HG02852 (cell line): ENCODE measurements at regions not wholly inside any gene's neighbourhood (a gene's known extent, or its start where the extent isn't known, plus 50 kb on each side); places are given as distances from the start of the nearest gene placed in this dataset.

Experiments
- ATAC-seq: cut with Tn5 transposase; IDR thresholded peaks from one replicate; pipeline ENCODE4 v1.9.1; 2021; ENCODE audit warnings: mild to moderate bottlenecking, moderate library complexity; ENCODE audit not compliant: unreplicated experiment

DNA sequence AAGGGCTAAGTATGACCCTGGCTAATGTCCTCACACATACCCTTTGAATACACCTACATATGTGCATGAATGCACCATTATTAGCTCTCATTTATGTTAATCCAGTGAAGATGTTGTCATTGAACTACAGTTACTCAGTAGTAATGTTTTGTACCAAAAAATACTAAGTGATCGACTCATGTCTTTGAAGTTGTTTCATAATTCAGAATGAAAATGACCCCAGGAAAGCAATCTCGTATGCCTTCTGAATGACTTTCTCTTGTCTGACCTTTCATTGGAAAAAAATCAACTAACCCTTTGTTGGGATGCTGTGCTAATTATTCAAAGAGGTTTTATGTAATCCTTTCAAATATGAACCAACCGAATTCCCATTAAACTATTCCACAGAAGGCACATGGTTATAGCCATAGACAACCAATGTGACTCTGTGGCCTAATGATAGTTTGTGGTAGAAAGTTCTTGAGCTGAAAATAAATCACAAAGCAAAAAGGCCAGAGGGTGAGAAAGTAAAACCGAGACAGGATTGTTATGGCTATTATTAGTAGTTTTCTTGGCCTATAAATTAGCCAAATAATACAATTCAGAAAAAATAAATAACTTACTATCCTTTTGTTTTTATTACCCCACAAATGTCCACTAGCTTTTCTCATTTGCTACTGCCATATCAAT, 86.8 kb upstream of the STARD13 start:
- ATAC-seq = no peak

DNA sequence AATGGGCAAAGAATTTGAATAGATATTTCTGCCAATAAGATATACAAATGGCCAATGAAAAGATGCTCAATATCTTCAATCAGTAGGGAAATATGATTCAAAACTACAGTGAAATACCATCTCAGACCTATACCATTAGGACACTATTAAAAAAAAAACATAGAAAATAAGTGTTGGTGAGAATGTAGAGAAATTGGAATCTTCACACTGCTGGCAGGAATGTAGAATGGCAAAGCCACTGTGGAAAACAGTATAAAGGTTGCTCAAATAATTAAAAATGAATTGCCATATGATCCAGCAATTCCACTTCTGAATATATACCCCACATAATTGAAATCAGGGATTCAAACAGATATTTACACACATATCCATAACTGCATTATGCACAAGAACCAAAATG, 88.1 kb upstream of the STARD13 start:
- no peak for ATAC-seq

DNA sequence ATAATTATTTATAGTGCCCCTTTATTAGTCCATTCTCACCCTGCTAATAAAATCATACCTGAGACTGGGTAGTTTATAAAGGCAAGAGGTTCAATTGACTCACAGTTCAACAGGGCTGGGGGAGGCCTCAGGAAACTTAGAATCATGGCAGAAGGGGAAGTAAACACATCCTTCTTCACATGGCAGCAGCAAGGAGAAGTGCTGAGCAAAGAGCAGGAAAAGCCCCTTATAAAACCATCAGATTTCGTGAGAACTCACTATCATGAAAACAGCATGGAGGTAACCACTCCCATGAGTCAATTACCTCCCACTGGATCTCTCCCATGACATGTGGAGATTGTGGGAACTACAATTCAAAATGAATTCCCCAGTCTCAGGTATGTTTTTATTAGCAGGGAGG, 89.9 kb upstream of the STARD13 start:
- ATAC-seq = no peak

DNA sequence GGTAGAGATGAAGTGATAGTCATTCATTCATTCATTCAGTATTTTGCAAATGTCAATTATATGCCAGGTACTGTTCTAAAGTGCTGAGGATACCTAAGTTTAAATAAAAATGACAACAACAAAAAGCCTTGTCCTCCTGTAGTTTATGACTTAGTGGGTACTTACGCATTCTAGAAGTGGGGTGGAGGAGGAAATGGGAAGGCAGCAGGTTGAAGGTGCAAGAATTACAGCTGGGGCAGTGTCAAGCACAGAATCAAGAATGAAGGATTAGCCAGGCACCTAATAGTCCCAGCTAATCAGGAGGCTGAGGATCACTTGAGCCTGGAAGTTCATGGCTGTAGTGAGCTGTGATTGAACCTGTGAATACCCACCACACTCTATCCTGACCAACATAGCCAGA, 90.7 kb upstream of the STARD13 start:
- no peak for ATAC-seq

DNA sequence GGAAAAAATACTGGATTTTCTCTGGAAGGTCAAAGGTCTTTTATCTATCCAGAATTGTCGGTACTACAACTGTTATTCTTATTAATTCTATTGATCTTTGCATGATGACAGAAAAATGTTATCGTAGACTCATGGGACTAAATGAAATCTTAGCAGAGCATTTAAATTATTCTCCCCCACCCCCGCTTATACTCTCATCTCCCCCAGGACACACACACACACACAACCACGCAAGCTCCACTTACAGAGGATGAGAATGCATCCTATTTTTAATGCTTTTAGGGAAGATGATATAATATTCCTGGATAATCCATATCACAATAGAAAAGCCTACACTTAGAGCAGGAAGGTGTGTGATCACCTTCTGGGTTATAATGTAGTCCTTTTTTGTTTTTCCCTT, 91.9 kb upstream of the STARD13 start:
- no peak for ATAC-seq

DNA sequence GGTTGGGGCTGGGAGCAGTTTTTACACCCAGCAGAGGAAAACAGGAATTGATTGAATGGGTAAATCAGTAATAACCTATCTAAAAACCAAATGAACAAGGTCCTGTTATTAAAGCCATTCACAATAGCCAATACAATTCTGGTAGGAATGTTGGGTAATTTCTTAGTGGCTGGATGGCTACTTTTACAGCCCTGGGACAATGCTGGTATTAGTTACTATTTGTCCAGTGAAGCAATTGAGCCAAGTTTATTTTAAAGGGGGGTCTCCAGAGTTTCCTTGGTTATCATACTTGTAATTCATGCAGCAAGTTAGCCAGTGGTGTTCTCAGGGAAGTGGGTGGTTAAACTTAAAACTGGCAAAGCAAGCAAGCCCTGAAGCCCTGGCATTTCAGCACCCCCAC, 92.3 kb upstream of the STARD13 start:
- ATAC-seq = no peak

DNA sequence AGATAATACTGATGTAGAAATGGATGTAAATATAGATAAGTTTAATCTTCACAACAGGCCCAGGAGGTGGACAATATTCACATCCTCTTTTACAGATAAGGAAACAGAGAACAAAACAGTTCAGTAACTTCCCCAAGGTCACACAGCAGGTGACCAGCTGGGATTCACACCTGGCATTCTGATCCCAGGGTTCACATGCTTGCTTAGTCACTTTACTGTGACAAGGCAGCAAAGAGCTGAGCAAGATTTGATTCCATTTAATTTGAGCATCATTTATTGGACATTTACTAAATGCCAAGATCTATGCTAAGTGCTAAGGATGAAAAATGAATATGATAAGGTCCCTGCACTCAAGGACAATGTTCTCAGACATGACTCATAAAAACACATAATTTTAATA, 94.1 kb upstream of the STARD13 start:
- no peak for ATAC-seq

DNA sequence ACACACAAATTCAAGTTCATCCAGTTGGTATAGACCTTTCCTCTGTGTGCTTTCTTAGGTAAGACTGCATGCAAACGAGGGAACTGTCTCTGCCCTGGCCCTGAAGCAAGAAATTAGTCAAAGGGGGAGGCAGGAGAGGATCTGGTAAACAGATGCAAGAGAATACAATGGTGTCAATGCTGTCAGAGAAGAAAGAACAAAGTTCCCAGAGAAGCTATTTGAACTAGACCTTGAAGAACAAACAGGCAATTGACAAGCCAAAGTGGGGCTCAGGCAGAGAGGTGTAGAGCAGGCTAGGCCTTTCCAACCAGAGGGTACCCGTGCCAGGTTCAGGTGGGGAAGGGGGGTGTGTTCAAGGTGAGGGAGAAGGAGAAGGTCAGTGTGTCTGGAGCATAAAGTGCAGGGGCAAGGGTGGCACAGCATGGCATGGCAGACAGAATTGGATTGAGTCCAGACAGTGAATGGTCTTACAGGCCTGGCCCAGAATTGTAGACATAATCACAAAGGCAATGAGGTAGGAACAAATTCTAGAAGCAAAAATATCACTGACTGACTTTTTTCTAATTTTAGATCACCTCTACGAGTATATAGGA, 95.0 kb upstream of the STARD13 start:
- ATAC-seq = no peak

DNA sequence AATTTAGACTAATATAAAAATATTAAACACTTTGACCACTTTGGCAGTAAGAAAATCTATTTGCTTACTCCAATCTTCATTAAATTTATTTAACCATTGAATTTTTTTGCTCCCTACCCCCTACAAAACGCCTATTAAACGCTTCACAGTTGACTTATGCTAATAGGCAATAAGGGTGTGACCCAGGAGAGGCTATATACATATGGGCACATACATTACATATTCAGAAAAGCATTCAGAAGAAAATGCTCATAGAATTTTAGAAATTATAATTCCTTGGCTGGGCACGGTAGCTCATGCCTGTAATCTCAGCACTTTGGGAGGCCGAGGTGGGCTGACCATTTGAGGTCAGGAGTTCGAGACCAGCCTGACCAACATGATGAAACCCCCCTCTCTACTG, 95.6 kb upstream of the STARD13 start:
- ATAC-seq = no peak

DNA sequence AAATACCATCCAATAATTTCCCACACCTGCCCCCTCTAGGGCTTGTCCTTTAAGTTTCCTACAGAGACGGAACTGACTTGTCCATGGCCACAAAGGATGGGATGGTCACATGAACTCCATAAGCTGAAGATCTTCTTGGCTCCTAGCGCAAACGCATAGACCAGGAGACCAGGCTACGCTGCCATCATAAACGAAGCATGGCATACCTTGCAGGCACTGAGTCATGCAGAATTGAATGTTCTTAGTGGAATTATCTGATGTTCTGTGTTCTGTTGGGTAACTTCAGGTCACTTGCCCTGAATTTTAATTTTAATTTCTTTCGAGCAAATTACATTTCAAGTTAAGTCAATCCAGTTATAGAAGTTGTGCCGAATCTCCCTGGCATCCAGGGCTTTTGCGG, 96.4 kb upstream of the STARD13 start:
- ATAC-seq = no peak

DNA sequence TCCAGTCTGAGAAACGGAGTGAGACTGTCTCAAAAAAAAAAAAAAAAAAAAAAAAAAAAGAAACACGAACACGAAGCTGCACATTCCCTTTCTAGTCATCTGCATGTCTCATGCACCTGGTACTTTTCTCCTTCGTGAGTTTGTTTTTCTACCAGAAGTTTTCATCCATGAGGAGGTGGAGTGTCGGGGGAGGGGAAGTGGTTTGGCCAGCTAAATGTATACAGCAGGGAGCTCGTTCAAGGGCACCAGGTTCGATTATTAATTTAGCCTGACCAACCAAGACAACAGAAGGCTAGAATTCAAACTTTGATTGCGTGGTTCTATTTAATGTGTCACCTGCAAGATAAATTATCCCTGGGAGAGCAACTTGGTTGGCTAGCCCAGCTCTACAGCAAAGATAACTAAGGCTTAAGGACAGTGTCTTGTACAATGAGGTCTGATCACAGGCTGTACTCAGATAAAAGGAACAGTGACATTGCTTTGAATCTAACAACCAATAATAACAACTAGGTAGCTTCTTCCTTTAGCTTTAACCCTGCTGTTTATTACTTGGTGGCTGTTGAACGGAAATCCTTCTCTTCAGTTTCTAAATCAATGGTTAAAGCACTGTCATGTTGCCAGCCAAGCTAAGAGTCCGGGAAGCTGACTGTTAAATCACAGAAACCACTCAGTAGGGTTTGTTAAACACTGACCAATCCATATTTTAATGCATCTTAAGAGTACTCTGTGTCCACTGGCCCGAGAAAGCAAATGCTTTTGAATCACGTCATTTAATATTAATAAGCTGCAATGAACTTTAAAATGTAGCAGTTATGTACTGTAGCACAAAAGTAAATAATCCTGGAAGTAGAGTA, 98.4 kb upstream of the STARD13 start:
- no peak for ATAC-seq

DNA sequence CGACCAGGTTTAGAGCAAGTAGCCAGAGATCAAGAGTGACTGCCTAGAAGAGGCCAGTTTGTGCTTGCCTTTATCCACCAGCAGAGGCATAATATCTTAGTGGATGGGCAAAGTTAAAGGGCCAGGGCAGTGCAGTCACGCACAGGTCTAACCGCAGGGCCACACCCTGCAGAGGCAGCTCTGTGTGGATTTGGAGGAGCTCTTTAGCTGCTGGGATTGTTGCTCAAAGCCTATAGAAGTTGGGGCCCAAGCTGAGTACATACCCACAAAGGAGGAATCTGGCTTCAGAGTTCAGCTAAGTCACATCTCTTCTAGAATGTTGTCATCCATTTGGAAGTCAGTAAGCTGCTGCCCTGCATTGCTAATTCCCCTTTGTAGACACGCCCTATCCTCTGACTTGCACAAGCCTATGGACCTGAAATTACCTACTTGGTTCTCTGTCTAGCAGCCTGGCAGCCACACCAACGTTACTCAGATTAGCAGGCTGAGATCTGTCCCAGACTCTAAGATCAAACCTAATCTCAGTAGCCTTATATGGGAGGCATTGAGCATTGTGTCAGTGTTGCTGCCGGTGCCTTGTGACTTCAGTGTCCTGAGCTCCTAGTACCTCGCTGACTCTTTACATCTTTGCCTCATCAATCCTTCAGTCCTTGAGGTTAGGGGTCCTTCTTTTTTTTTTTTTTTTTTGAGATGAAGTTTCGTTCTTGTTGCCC, 102.9 kb upstream of the STARD13 start:
- ATAC-seq = no peak

DNA sequence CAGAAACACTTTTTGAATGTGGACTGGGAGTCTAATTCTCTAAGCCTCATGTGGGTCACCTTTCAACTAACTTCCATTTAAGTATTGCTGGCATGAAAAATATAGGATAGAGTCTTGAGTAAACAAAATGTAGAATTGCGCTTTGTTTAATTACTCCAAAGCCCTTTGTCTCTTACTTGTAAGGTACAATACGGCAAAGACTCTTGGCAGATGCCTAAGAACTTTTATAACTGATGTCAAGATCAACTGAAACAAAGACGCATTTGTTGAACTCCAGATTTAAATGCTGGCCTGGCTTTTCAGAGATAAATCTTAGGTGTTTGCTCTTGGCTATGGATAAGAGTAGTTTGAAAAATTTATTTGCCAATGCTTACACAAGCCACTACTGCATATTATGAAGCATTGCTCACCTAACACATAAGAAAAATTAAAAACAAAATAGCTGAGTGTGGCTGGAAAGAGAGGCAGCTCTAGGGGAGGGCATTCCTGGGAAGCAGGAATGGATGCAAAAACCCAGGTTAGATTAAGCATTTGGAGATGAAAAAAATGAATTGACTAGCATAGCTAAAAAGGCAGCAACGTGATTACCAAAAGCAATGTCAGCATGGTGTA, 107.3 kb upstream of the STARD13 start:
- no peak for ATAC-seq

DNA sequence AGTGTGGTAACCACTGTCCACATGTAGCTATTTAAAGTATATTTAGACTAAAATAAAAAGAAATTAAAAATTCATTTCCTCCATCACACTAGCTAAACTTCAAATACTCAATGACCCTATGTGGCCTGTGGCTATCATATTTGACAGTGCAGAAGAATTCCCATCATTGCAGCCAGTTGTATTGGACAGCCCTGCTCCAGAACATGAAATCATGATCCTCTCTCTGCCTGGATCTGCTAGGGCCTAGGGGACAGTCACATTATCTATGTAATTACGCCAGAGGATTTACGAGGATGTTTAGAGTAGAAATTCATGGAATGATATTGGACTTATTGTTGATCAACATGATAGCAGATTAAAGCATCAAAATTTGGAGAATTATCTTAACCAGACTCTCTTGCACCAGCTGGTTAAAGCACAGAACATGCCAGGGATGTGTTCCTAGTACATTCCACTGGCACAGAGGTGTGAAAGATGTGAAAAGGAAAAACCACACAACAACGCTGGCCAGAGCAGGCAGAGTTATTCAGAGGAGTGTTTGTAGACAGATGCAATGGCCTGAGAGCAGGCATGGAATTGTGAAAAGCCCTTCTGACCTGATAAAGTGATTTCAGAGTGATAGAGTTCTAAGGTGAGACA, 108.9 kb upstream of the STARD13 start:
- ATAC-seq = no peak

DNA sequence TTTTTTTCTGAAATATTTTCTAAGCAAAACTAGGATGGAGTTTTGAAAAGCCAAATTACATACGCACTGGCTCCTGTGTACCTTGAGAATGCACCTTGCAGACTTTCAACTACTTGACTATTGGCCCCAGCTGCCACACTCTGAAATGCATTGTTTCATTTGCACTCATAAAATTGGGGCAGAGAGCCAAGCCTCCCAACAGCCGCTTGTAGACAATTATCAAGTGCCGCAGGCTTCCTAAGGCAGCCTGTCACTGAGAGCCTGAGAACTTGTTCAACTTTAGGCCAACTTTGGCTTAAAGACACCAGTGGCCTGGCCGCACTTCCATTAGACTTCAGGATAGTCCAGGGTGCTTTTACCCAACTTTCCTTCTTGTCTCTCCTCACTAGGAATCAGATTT, 115.7 kb upstream of the STARD13 start:
- ATAC-seq = no peak

DNA sequence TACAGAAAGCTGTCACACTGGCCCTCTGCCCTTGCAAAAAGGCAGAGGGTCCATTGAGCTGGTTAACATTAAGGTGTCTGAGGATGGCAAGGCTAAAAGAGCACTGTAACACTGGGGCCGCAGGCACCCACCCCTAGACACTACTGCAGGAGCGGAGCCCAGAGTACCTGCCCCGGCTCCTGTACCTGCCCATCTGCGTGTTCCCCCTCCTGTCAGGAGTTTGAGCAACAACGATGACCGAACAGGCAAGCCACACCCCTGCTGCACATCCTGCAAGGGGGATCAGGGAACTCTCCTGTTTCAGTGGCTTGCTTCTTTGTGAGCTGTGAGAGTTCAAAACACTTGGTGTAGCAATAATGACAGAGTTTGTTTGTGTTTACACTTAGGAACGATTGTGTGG, 117.4 kb upstream of the STARD13 start:
- ATAC-seq = no peak

DNA sequence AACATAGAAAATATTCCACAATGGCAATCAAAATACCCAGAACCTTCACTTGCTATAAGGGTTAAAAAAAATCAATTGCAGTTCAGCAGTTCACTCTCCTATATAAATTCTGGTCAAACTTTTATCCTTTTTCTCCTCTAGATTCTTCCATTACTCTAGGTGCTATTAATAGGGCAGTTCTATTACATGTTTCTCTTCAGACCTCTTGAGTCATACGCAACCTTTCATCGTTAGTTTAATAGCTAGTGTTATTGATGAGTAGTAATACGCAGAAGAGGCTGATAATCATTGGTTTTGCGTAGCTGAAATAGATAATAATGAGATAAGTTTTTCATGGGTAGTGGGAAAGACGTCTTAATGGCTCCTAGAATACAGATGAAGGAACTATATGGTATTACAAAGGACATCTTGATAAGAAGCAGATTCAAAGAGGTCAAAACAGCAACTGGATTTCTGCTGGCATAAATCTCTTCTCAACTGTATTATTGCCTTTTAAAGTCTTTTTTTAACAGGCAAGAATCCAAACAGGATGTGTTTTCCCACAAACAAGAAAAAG, 118.3 kb upstream of the STARD13 start:
- ATAC-seq = no peak

DNA sequence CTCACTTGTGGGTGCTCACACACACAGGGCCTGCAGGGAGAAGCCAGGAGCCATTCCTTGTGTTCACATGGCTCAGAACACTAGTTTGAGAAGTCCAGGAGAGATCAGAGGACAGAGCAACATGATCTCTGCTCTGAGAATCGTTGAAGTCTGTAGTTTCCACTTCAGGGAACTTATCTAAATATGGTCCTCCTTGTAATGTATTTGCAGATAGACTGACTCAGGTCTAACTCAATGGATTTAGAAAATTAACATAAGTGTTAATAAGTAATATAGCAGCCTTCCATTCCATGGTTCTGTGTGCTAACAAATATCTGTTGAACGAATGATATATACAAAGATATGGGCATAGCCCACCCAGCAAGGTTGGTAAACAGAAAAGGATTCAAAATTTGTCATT, 119.8 kb upstream of the STARD13 start:
- no peak for ATAC-seq

DNA sequence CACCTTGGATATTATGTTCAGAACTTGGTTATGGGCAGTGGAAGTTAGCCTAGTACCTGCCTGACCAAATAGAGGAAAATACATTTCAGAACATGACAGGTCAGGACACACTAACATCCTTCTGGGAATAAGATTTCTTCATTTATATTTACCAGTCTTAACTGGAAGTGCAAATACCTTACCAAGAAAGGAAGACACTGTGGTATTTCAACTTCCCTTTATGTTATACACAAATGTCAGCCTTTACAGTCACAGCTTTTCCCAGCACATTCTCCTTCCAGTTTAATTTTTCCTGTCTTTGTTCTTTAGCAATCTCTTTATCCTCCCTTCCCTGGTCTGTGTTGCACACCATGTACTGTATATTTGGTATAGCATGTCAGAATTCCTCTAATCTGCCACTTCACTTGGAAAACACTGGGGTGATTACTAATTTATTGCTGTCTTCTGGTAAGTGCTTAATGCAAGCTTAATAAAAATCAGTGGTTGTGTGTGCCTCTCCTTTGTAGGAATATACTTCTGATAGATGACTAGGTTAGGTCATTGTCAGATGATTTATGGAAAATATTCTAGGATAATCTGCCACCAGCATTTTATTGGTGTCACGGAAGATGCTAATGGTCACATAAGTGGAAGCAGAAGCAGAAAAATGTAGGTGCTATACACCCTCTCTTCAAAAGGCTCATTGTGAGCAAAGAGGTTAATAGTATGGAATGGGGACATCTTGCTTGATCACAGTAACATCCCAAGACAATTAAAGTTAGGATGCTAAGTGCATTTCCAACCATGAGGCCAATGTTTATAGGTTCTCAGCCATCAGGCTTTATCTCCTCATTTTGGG, 124.3 kb upstream of the STARD13 start:
- ATAC-seq = no peak
